HG03103 (cell line): ENCODE measurements at regions not wholly inside any gene's neighbourhood (a gene's known extent, or its start where the extent isn't known, plus 50 kb on each side); places are given as distances from the start of the nearest gene placed in this dataset.
"Not testable (repeated sequence)": the region's sequence is repeated elsewhere in the genome, so short reads cannot be mapped to it uniquely, and the experiment has no call there.

Experiments
- ATAC-seq: cut with Tn5 transposase; IDR thresholded peaks from one replicate; pipeline ENCODE4 v1.9.1; 2021; ENCODE audit warnings: low read depth; ENCODE audit not compliant: unreplicated experiment

DNA sequence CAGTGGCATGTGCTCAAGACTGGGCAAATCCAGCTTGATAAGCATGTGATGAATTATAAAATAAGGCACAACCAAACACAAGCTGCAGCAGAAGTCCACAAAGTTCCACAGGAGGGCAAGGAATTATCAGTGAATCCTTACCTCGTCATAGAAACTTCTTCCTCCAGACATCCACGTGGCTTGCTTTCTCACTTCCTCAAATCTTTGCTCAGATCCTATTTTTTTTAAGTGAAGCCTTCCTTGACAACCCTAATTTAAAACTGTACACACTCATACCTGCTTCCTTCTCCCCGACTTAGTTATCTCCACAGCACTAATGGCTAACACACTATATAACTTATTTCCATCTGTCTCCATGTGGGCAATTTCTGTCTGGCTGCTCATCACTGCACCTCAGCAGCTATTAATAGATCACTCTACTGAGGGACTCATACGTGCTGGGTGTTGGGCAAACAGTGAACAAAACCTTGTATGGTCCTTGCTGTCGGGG is 320.7 kb downstream of the KLF13 start:
- not testable (repeated sequence) for ATAC-seq

DNA sequence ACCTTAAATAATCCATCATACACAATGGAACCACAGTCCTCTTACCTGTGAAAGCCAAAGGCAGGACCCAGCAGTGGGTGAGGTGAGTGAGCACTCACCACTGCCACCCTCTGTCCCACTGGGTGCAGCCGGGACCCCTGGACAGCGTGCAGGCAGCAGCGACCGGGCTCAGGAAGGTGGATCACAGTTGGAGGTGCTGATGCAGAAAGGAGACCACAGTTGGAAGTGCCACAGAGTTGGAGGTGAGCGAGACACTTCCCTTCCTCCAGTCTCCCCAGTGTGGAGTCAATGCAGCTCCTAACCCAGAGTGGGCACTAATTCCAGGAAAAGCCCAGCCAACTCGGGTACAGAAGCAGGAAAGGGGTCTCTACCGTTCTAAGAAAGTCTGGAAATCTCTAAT is 323.0 kb downstream of the KLF13 start:
- not testable (repeated sequence) for ATAC-seq

DNA sequence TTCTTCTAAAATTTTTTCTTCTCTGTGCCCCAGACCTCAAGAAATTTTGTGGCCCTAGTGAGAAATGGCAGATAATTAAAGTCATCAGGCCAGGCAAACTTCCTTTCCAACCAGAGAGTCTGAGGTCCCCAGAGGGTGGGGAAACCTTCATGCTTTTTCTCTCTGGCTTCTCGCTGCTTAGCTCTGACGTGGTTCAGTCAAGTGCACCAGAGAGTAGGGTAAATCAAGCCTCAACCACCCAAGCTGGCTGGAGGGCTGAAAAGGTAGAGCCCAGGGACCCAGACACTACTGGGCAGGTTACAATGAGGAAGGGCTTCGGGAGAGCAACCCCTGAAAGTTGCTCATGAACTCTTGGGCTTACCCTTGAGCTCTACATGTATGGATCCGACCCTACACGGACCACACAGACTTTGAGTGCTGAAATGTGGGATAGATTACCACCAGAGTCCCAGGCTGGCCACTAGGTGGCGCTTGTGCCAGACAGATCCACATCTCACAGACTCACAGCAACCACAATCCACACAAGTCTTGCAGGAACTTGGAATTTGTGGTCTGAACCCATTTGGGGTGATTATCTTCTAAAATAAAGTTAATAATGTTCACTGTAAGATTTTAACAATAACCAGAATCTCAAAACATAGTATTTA is 323.5 kb downstream of the KLF13 start:
- not testable (repeated sequence) for ATAC-seq

DNA sequence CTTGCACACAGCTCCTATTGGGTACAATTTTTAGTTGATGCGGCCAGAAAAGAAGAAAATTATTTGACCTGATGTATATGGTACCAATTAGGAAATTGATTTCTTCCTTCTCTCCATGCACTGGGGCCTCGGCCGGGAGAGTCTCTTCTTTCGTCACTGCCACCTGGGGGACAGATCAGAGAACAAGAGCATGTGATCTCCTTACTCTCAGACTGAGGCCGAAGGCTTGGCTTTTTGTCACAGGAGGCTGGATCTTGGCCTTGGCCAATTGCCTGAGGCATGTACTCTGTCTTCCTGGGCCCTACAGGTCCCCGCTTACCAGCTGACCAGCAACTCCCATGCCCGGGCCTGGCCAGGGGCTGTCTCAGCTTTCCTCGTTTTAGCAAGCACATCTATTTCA is 330.3 kb downstream of the KLF13 start:
- ATAC-seq, result not testable (repeated sequence)

DNA sequence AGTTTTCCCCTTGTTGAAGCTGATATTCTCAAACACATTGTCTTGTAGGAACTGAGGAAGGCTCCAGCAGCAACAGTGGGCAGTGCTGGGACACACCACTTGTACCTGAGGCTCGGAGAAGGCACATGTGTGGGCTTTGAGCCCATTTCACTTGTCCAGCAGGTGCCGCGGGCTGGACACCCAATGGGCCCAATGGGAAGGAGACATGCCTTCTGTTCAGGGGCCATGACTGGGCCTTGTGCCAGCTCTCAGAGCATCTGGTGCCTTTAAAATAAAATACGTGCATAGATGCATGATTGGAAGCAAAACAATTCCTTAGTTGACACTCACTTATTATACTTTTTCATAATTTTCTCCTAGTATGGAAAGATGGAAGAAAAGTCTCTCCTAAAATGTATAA is 334.2 kb downstream of the KLF13 start:
- no peak for ATAC-seq

DNA sequence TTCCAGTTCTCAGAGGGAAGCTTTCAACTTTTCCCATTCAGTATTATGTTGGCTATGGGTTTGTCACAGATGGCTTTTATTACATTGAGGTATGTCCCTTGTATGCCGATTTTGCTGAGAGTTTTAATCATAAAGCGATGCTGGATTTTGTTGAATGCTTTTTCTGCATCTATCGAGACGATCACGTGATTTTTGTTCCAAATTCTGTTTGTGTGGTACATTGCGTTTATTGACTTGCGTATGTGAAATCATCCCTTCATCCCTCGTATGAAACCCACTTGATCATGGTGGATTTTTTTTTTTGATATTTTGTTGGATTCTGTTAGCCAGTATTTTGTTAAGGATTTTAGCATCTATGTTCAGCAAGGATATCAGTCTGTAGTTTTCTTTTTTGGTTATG is 339.1 kb downstream of the KLF13 start:
- ATAC-seq, result not testable (repeated sequence)

DNA sequence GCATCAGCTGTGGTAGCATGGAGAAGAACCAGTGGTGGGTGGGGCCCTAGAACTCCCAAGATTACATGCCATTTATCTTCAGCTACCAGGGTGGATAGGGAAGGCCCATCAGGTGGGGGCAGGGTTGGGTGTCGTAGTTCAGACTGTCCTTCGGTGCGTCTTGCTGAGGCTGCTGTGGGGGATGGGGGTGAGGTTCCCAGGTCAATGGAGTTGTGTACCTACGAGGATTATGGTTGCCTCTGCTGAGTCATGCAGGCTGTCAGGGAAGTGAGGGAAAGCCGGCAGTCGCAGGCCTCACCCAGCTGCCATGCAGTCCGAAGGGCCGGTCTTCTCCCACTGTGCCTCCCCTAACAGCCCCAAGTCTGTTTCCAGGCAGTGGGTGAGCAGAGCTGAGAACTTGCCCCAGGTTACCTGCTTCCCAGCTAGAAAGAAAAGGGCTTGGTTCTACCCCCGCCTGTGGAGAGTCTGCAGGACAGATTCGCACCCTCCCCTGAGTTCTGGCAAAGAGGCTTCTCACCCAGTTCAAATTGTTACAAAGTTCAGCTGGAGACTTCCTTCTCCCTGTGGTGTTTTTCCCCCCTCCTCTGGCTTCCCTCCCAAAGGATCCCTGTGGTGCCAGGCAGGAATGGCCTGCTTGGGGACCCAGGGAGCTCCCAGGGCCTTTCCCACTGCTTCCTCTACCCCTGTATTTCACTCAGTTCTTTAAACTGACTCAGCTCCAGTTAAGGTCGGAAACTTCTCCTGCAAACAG is 342.7 kb downstream of the KLF13 start:
- not testable (repeated sequence) for ATAC-seq

DNA sequence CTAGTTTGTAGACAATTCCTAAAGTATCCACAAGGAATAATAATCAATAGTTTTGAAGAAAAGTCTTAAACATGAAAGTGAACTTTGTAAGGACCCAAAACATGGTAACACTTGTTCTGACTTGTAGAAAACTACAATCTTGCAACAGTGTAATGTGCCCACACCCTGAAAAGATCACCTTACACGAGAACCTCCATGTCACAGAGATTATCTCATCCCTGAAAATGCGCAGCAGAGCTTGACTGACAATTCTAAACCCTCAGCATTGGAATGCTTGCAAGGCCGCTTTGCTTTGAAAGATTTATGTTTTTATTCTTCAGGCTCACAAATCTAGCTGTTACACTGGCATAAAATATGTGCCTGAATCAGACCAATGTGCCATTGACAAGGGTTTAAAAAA is 346.6 kb downstream of the KLF13 start:
- not testable (repeated sequence) for ATAC-seq

DNA sequence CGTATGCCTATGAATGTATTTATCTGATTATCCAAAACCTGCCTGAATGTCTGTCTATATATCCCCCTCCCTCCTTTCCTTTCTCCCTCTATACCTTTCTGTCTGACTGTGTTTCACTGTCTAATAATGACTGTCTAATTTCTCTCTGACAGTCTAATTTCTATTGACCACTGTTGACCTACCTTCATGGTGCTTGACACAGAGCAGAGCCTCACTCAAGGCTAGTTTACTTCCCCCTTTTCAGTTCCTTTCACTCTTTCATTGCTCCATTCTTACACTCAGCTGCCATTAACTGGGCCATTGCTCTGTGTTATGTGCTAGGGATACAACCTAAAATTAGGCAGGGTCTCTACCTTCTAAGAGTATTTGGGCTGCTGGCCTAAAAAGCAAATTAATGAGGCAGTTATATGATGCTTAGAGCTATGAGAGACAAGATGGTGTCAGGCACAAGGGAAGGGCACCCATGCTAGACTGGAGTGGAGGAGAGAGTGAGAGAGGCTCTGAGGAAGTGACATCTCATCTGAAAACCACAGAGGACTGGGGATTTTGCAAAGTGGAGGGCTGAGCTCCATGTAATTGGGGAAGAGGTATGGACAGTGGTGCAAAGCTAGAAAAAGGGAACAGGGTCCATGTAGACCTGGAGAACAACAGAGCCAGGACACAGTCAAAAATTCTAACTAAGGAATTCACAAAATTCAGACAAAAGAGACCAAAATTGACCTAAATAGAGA is 348.6 kb upstream of the CHRNA7 start:
- not testable (repeated sequence) for ATAC-seq

DNA sequence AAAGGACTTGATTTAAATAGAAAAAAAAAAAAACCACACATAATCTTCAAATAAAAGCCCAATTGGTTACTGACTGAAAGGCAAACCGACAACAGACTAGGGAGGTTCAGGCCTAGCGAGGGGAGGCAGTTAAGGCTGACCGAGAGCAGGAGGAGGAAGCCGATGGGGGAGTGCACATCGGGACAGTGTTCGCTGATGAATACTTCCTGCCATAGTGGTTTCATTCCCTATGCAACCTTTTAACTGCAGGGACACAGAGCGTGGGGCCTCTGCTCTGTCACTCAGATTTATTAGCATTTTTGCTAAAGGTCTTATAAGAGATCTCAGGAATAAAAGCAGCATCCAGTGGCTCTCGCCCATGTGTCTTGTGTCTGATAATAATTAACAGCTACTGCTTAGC is 343.2 kb upstream of the CHRNA7 start:
- ATAC-seq, result not testable (repeated sequence)

DNA sequence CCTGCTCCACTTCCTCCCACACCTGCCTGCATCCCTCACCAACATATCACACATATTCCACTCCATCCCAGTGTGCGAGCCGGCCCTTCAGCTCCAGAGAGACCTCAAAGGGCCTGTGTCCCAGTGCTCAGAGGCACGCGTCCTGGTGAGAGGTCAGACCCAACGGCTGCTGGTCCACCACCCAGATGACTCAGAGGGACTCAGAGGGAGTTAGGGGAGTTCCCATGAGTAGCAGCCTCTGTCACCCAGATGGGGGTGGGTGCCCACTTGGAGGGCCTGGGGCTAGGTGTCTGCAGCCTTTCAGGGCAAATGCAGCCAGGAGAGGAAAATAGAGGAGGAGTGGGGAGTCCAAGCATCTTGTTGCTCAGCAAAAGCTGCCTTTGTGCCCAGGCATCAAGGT is 333.8 kb upstream of the CHRNA7 start:
- ATAC-seq, result not testable (repeated sequence)

DNA sequence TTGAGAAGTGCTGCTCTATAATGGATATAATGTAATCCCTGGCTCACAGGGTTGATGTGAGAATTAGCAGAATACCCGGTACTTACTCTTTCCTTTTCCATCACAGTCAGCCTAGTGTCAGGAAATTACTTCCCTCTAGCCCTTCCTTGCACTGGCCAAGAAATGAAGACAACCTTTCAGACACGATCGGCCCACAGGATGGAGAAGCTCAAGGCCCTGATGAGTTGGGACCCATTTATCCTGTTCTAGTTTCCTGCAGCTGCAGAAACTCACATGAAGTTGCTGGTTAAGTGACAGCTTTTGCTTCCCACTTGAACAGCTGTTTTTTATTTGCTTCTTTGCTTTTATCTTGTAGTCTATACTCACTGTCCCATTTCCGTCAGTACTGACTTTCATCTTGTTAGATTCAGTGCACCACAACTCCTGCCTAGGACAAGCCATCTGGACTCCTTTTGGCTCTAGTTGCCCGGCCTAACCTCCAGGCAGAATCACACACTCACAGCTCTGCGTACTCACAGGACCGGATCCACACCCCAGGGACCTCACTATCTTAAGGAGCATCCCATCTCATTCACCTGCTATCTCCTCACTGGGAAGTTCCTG is 325.1 kb upstream of the CHRNA7 start:
- not testable (repeated sequence) for ATAC-seq

DNA sequence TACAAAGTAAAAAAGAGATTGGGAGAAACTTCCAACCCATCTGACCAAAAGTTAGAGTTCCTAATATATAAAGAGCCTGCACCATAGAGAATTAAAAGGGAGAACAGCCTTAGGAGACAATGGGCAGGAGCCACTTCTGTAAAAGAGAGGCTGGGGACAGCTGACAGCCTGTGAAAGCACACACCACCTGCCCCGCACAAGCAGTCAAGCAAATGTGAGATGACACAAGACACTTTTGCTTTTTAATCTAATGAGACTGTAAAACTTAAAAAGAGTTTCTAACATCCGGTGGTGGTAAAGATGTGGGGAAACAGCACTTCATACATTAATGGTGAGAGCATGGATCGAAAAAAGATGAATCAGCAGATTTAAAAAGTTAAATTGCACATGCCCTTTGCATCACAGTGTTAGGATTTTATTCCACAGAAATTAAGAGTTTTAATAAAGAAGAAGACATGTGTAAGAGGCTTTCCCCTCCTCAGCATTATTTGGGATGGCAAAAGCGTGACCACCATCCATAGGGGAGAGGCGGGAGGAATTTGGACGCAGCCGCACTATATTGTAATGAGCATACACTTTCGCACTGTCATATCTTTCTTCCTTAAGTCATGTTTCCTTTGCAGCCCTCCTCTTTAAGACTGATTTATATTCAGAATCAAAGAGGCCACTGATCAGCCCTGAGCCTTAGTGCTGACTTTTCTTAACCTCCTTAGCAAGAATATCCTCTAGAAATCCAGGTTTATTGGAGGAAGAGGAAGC is 322.2 kb upstream of the CHRNA7 start:
- ATAC-seq, result peak; percentile 58

DNA sequence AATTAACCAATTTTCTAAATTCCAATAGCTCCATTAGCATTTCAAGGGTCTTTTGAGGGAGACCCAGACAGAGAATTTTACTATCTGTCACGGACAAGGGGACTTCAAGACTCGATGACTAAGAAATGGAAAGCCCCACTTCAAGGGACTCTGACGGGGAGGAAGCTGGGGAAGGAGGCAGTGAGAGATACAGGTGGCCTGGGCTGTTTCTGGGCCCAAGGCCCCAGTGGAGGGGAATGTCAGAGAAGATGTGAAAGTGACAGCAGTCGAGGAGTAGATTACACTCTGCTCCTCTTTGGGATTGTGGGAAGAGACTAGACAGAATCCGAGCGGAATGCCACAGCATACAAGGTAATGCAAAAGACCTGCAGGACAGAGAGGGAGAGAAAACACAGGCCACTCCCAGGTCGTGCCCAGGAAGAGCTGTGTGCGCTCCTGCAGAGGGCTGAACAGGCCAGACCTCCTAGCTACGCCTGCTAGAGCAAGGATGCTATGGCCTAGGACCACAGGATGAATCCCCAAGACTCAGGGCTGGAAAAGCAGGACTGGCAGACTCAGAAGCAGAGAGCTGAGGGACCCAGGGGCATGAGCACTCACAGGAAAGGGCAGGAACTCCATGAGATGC is 321.5 kb upstream of the CHRNA7 start:
- peak; percentile 72 for ATAC-seq

DNA sequence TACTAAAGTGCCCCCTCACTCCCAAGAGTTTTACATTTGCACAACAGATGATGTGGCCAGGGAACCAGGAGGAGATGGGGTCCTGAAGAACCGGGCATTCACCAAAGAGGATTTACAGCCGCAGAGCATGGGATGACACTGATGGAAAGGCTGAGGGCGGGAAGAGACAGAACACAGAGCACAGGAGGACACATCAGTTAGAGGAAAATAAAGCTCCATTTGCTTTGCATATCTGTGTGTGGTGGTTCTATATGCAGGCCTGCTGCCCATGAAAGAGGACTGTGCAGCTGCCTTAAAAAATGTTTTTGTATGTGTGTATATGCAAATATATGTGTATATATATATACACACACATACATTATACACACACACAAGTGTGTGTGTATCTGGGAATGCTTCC is 320.8 kb upstream of the CHRNA7 start:
- not testable (repeated sequence) for ATAC-seq

DNA sequence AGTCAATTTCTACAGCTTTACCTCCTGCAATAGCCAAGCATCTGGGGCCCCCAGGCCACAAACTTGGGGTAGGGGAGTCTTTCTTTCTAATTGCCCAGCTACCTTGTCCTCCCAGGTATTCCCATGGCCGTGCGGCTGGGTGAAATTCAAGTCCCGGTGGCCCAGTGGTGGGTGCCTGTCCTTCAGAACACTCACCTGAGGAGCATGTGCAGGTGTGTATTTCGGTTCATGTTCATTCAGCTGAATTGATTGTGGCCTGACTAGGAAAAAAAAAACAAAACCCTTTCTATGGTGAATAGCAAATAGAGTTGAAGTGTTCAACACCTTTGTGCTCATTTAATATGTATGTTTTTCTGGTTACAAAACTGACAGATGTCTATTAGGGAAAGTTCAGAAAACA is 319.5 kb upstream of the CHRNA7 start:
- not testable (repeated sequence) for ATAC-seq

DNA sequence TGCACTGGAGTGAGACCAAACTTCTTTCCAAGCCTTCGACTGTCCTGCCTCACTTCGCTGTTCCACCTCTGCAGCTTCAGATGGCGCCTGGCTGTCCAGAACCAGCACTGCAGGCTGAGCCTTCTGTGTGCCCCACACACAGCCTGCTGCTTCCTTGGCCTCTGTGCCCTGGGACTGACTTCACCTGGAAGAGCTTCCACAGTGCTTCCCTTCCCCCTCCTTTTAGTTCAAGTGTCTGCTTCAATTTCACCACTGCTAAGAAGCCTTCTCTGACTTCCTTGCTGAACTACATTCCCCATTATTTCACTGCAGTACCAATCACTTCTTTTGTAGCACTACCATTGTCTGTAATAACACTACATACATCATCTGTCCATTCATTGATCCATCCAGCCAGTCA is 315.1 kb upstream of the CHRNA7 start:
- ATAC-seq, result not testable (repeated sequence)

DNA sequence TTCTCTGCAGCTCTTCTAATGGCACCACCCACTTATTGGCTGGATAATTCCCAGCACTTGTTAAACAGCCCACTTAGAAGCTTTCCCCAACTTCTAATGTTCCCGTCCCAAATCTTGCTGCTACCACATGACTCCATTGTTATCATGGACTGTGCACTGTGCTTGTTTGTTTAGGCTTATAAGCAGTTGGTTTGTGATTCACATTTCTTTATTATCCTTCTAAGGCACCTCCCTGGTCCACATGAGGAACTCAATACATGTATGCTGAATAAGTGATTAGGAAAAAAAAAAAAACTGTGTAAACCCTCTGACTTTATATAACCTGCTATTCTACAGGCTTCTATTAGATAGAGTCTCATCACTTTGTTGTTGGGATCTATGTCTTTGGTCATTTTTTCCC is 311.7 kb upstream of the CHRNA7 start:
- ATAC-seq, result not testable (repeated sequence)

DNA sequence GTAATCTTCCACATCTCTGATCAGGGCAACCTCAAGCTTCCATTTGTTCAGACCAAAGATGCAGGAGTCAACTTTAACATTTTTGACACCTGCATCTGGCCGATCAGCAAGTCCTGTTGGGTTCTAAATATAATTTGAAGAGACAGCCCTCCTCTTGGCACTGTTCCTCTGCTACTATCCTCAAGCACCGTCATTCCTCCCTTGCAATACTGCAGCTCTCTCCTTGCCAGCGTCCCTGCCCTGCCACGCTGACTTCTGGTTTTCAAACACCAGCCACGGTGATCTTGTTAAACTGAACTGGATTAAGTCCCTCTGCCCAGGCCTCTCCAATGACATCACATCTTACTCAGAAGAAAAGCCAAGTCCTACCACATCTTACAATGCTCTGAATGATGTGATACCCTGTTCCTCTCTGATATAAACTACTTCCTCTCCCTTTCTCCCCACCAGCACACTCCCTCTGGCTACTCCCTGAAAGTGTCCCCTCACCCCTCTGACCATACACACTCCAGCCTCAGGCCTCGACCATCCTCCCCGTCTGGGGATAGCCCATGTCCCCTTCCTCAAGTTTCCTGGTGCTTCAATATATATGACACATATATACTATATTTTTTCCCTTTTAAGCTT is 310.8 kb upstream of the CHRNA7 start:
- not testable (repeated sequence) for ATAC-seq
